H1 (cell line): ENCODE measurements at regions not wholly inside any gene's neighbourhood (a gene's known extent, or its start where the extent isn't known, plus 50 kb on each side); places are given as distances from the start of the nearest gene placed in this dataset.

Experiments used
- CTCF ChIA-PET: fragments of 300-600 bp; sonication (Branson Sonifier 250); formaldehyde crosslinking; loops from one replicate; lab custom pipeline; 2021; ENCODE audit not compliant: partially characterized antibody; lab: Charles Lee
- POLR2A ChIA-PET: fragments of 300-600 bp; sonication (Branson Sonifier 250); formaldehyde crosslinking; loops from one replicate; lab custom pipeline; 2021; ENCODE audit warnings: inconsistent platforms; ENCODE audit not compliant: partially characterized antibody; lab: Charles Lee
- DNase-seq, 2 experiments: peaks; one replicate each; pipeline versions ENCODE4 v3.0.0 to v3.0.0-alpha.2; 2010 to 2022; ENCODE audit warnings: low spot score in 2 of 2, low read depth in 1 of 2, mixed read lengths in 1 of 2
- FAIRE-seq: peaks from 2 replicates; lab custom pipeline; 2011; peaks lifted over from hg19 to GRCh38; lab: Jason Lieb, UNC
- H2AFZ ChIP-seq: 2 replicates; pipeline ENCODE4 v1.8.1; 2012; ENCODE audit warnings: low read length, inconsistent platforms
- H2AK5ac ChIP-seq: 2 replicates; pipeline ENCODE4 v1.6.1; 2013; ENCODE audit warnings: low read depth, low read length
- H2BK120ac ChIP-seq: replicated peaks from 2 replicates; pipeline ENCODE3; 2013; ENCODE audit warnings: low read depth, low read length, inconsistent platforms
- H2BK12ac ChIP-seq: 2 replicates; pipeline ENCODE4 v1.6.1; 2013; ENCODE audit warnings: low read depth, low read length
- H2BK15ac ChIP-seq: 2 replicates; pipeline ENCODE4 v1.6.1; 2013; ENCODE audit warnings: low read length
- H2BK20ac ChIP-seq: 2 replicates; pipeline ENCODE4 v1.6.1; 2013; ENCODE audit warnings: low read length
- H2BK5ac ChIP-seq: 2 replicates; pipeline ENCODE4 v1.6.1; 2013; ENCODE audit warnings: low read depth, low read length
- H3K14ac ChIP-seq: 2 replicates; pipeline ENCODE4 v1.6.1; 2013; ENCODE audit warnings: inconsistent platforms; ENCODE audit not compliant: insufficient read length
- H3K18ac ChIP-seq: 2 replicates; pipeline ENCODE4 v1.6.1; 2013; ENCODE audit warnings: low read length; ENCODE audit errors: extremely low read depth
- H3K23ac ChIP-seq: 2 replicates; pipeline ENCODE4 v1.6.1; 2013; ENCODE audit warnings: inconsistent platforms; ENCODE audit not compliant: insufficient read length
- H3K23me2 ChIP-seq: 2 replicates; pipeline ENCODE4 v1.6.1; 2013; ENCODE audit warnings: low read depth, low read length
- H3K27ac ChIP-seq: 2 replicates; pipeline ENCODE4 v1.6.1; 2011; ENCODE audit warnings: low read depth, low read length, inconsistent platforms
- H3K27me3 ChIP-seq, 4 experiments: replicated peaks in 1 of 4; 1 replicate in 1 of 4; 2 replicates in 3 of 4; pipeline versions ENCODE4 v1.6.1 to v1.8.1; 2011 to 2013; ENCODE audit warnings: low read length in 3 of 4, mild to moderate bottlenecking in 3 of 4, inconsistent platforms in 2 of 4, mixed read lengths in 2 of 4, moderate library complexity in 1 of 4; ENCODE audit not compliant: control insufficient read depth in 3 of 4, insufficient read depth in 3 of 4; ENCODE audit errors: extremely low read depth in 1 of 4
- H3K36me3 ChIP-seq, 4 experiments: 2 replicates each; pipeline versions ENCODE4 v1.6.1 to v1.8.1; 2011 to 2013; ENCODE audit warnings: mild to moderate bottlenecking in 4 of 4, low read length in 3 of 4, moderate library complexity in 2 of 4, control low read depth in 1 of 4, inconsistent platforms in 1 of 4; ENCODE audit not compliant: insufficient read depth in 4 of 4, control insufficient read depth in 2 of 4
- H3K4ac ChIP-seq: replicated peaks from 2 replicates; pipeline ENCODE3; 2013; ENCODE audit warnings: low read length, low read depth, mixed read lengths, inconsistent platforms; ENCODE audit not compliant: insufficient read length
- H3K4me1 ChIP-seq, 4 experiments: replicated peaks in 1 of 4; 1 replicate in 1 of 4; 2 replicates in 3 of 4; pipeline versions ENCODE4 v1.6.1 to v1.8.1; 2011 to 2013; ENCODE audit warnings: low read length in 3 of 4, inconsistent platforms in 2 of 4, mixed read lengths in 1 of 4; ENCODE audit not compliant: insufficient read depth in 4 of 4, control insufficient read depth in 3 of 4
- H3K4me2 ChIP-seq, 2 experiments: 2 replicates each; pipeline versions ENCODE4 v1.6.1 to v1.8.1; 2011 to 2013; ENCODE audit warnings: low read depth in 2 of 2, low read length in 2 of 2, control low read depth in 1 of 2, inconsistent platforms in 1 of 2, mild to moderate bottlenecking in 1 of 2; ENCODE audit not compliant: insufficient read depth in 1 of 2
- H3K4me3 ChIP-seq, 4 experiments: fragments of 200-600, 300-600 bp in 1 of 4; sonication (generic), shearing (Covaris generic), sonication (Bioruptor Twin) in 1 of 4; 2 replicates each; pipeline versions ENCODE4 v1.5.1 to v1.8.1; 2011 to 2016; ENCODE audit warnings: low read length in 4 of 4, low read depth in 3 of 4, control low read depth in 2 of 4, inconsistent platforms in 2 of 4, mild to moderate bottlenecking in 2 of 4, mixed read lengths in 1 of 4, moderate library complexity in 1 of 4; ENCODE audit not compliant: insufficient read depth in 2 of 4; ENCODE audit errors: extremely low read depth in 1 of 4
- H3K56ac ChIP-seq: replicated peaks from 2 replicates; pipeline ENCODE3; 2013; ENCODE audit warnings: low read depth, mild to moderate bottlenecking, mixed read lengths, low read length, inconsistent platforms; ENCODE audit not compliant: insufficient read length
- H3K79me1 ChIP-seq: 2 replicates; pipeline ENCODE4 v1.6.1; 2013; ENCODE audit warnings: low read depth, low read length, control low read depth
- H3K79me2 ChIP-seq, 2 experiments: 2 replicates each; pipeline versions ENCODE4 v1.6.1 to v1.8.1; 2012 to 2013; ENCODE audit warnings: low read length in 2 of 2, mild to moderate bottlenecking in 2 of 2, inconsistent platforms in 1 of 2; ENCODE audit not compliant: insufficient read depth in 2 of 2, control insufficient read depth in 1 of 2
- H3K9ac ChIP-seq, 4 experiments: replicated peaks in 1 of 4; 1 replicate in 1 of 4; 2 replicates in 3 of 4; pipeline versions ENCODE4 v1.6.1 to v1.8.1; 2011 to 2013; ENCODE audit warnings: low read depth in 3 of 4, low read length in 3 of 4, control low read depth in 2 of 4, mild to moderate bottlenecking in 2 of 4, moderate library complexity in 2 of 4, inconsistent platforms in 1 of 4; ENCODE audit errors: extremely low read depth in 1 of 4
- H3K9me3 ChIP-seq, 2 experiments: 2 replicates each; pipeline versions ENCODE4 v1.6.1 to v1.8.1; 2012 to 2013; ENCODE audit warnings: mild to moderate bottlenecking in 2 of 2, moderate library complexity in 2 of 2, control low read depth in 1 of 2, inconsistent platforms in 1 of 2, low read depth in 1 of 2, low read length in 1 of 2, mixed read lengths in 1 of 2; ENCODE audit not compliant: insufficient read depth in 2 of 2
- H4K20me1 ChIP-seq, 2 experiments: replicated peaks in 1 of 2; 2 replicates each; pipeline versions ENCODE3 to v1.8.1; 2011 to 2013; ENCODE audit warnings: inconsistent platforms in 2 of 2, low read length in 2 of 2, mild to moderate bottlenecking in 1 of 2; ENCODE audit not compliant: insufficient read depth in 2 of 2, control insufficient read depth in 1 of 2
- H4K5ac ChIP-seq: 2 replicates; pipeline ENCODE4 v1.6.1; 2013; ENCODE audit warnings: low read length, low read depth, mixed read lengths, inconsistent platforms; ENCODE audit not compliant: insufficient read length
- H4K8ac ChIP-seq: 2 replicates; pipeline ENCODE4 v1.8.0; 2013; ENCODE audit warnings: mild to moderate bottlenecking, moderate library complexity, low read length, inconsistent platforms; ENCODE audit not compliant: insufficient read depth; ENCODE audit errors: extremely low read depth
- H4K91ac ChIP-seq: replicated peaks from 2 replicates; pipeline ENCODE3; 2013; ENCODE audit warnings: low read length, mixed read lengths, inconsistent platforms; ENCODE audit not compliant: insufficient read length
- CEBPB ChIP-seq: IDR thresholded peaks from 2 replicates; pipeline ENCODE4 v1.6.1; 2012; ENCODE audit warnings: low read depth, low read length
- WGBS, 2 experiments: shearing (Covaris generic) in 1 of 2; methylation state at CpG; one replicate each; pipeline versions ENCODE4 v1.1.6 to v1.1.7; 2013 to 2015; ENCODE audit warnings: low lambda C conversion rate in 2 of 2, mixed read lengths in 2 of 2, inconsistent platforms in 1 of 2, low coverage in 1 of 2, missing lambda C conversion rate in 1 of 2; ENCODE audit not compliant: insufficient replicate concordance in 2 of 2, insufficient coverage in 1 of 2, insufficient read length in 1 of 2; ENCODE audit errors: extremely low coverage in 1 of 2, missing lambda C conversion rate in 1 of 2; 5-methylcytosine and 5-hydroxymethylcytosine counted together

- Histone ChIP-seq H4K20me1 (no peaks in the 10 kb centered on the region), H4K5ac (no peak overlapping the region), H2BK15ac (no peak overlapping the region), H3K23me2 (no peaks in the 10 kb centered on the region), H3K27me3 (no peaks in the 10 kb centered on the region), H3K14ac (no peak overlapping the region), H3K27ac (no peak overlapping the region), H2BK12ac (no peak overlapping the region), H3K4me3 (no peak overlapping the region), H3K9ac (no peak overlapping the region), H3K4me2 (no peak overlapping the region), H2BK5ac (no peak overlapping the region), H2AFZ (no peak overlapping the region), H4K8ac (no peak overlapping the region), H3K36me3 (no peaks in the 10 kb centered on the region), H3K4me1 (no peaks in the 10 kb centered on the region), H3K9me3 (no peaks in the 10 kb centered on the region), H4K91ac (no peak overlapping the region), H3K18ac (no peak overlapping the region), H3K79me2 (no peaks in the 10 kb centered on the region), H2BK20ac (no peak overlapping the region), H3K4ac (no peak overlapping the region), H3K79me1 (no peaks in the 10 kb centered on the region), H2BK120ac (no peak overlapping the region), H2AK5ac (no peak overlapping the region), H3K23ac (no peak overlapping the region), H3K56ac (no peak overlapping the region)
- TF ChIP-seq CEBPB: no peak
- ChIA-PET POLR2A (no interaction called here), CTCF (no interaction called here)
- WGBS, 2 experiments: 93% methylated on average over 2 of the region's 2 CpGs; no CpG with 5 or more reads in 1 of the 2 experiments
- DNase-seq (no peak), FAIRE-seq (no peak)
These were observed 353.7 kb downstream of the METTL15 start for GRCh38 chr11:28461846-28462245.
